ENCODE measurements at regions not wholly inside any gene's neighbourhood (a gene's known extent, or its start where the extent isn't known, plus 50 kb on each side); places are given as distances from the start of the nearest gene placed in this dataset.

- DNase-seq = no peak
Observed at GRCh38 chr11:122268601-122269130, 152.7 kb upstream of the BLID start.

- no peak for DNase-seq
Observed at GRCh38 chr11:122267602-122268001, 151.6 kb upstream of the BLID start.

- DNase-seq = no peak
Observed at GRCh38 chr11:122265981-122266380, 150.0 kb upstream of the BLID start.

- no peak for DNase-seq
Observed at GRCh38 chr11:122264121-122264520, 148.1 kb upstream of the BLID start.

GRCh38 chr11:122261546-122261945, 145.5 kb upstream of the BLID start:
- DNase-seq = no peak

- DNase-seq = no peak
Observed at GRCh38 chr11:122259195-122259821, 143.3 kb upstream of the BLID start.

DNA sequence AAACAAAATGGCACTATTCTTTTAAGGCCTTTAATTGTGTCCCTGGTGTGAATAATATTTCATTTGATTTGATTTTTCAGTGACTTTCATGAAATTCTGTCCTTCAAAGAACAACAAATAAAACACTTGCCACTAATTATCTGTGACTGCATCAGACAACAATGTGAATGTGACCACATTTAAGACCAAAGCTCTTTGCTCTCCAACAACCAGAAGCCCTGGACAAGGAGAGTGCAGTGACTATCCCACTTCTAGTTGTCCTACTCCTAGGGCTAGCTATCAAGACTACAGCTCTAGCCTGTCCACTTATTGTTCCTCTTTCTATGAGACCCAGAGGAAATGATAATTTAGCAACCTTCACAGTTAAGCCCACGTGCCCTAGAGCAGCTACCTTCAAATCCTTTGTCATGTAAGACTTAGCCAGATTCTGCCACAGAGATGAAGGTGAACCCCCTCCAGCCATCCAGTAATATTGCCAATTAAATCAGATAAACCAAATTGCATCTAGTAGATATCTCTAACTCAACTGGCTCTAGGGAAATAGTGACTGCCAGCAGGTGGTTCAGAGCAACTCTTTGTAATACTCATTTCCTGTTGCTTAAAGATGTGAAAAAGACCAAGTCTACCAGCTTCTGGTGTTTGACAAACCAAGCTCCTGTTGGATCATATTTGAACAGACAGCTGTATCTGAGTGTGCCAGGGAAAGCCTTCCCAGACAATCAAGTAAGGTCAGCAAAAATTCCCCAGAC, 142.6 kb upstream of the BLID start:
- no peak for DNase-seq

DNA sequence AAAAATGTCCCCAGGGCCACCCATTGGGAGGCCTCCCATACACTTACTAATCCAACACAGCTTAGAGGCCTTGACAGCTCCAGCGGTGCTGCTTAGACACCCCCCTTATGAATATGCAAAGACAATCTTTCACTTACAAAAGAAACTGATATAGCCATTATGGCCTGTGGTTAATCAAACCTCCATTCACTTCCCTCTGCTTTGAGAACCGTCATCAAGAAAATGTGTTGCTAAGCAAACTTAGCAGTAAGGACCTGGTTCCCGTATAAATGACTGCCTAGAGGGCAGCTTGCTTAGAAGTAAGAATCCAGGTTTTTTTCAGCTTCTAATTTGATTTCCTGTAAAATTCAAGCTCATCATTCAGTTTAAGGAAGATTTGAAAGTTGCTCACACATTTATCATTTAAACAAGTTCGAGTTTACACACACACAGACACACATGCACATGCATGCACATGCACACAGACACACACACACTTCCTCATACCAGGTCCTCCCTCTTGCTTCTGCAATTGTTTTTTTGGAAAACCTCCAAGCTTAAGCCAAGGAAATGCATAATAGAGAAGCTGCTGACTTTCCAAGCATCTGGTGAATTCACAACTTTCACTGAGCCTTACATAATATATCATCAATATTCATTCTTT, 137.7 kb upstream of the BLID start:
- DNase-seq = no peak

DNA sequence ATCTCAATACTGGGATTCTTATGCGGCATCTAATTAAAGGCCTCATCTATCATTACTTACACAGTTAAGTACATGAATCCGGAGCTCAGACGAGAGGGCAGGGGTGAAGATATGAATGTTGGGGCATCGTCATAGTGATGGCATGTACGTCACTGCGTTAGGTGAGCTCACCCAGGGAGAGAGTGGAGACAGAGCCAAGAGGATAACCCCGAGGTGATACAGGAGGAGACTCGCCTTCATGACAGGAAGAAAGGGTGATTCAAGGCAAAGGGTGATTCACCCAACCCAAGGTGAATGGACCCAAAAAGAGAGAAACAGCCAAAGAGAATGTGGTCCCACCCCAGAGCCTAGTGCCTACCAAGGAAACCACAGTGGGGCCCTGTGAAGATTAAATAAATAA, 132.9 kb upstream of the BLID start:
- no peak for DNase-seq

DNA sequence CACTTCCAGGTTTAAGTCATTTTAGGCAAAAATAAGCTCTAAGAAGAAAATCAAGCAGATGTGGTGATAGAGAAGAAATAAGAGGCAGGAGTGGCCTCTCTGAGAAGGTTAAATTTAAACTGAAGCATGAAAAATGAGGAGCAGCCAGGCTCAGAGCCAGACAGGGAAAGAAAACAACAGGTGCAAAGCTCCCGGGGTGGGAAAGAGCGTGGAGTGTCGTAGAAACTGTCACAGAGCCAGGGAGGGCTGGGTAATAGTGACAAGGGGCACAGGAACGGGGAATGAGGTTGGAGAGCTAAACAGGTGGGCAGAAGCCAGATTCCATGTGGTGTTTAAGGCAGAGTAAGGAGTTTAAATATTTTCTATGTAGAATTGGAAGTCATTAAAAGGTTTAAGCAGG, 132.1 kb upstream of the BLID start:
- DNase-seq = peak; percentile 21

DNA sequence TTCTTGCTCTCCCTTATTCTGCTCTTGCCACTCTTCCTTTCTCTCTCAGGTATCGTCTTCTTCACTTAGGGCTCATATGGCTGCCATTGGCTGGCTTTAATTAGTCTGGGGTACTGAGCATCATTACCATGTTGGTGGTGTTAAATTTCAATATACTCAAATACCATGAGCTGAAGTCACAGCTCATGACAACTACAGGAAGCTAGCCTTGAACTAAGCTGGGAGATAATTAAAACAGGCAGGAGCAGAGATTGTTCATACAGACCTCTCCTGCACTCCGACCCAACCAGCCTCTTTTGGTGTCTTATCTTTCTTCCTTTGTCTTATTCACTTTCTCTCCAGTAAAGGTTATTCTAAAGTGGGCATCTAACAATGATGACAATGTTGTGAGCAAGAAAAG, 130.9 kb upstream of the BLID start:
- no peak for DNase-seq

GRCh38 chr11:122242731-122243130, 126.7 kb upstream of the BLID start:
- DNase-seq = no peak

GRCh38 chr11:122241566-122241965, 125.6 kb upstream of the BLID start:
- no peak for DNase-seq

DNA sequence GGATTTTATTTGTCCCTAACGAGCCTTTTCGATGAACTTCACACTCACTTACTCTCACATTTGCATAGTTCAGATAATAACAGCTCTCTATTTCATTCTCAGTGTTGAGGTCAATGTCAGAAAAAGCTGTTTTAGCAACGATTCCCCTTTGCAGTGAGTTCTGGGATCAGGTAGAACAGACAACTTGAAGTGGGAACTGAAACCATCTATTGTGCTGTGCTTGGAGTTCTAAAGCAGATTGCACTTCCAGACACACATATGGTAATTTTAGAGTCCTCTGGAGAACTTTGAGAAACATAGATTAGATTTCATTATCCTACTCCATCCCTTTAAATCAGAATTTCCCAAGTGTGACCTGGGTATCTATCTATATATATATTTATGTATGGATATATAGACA, 124.6 kb upstream of the BLID start:
- DNase-seq = no peak

GRCh38 chr11:122235615-122236014, 119.6 kb upstream of the BLID start:
- DNase-seq = no peak

DNA sequence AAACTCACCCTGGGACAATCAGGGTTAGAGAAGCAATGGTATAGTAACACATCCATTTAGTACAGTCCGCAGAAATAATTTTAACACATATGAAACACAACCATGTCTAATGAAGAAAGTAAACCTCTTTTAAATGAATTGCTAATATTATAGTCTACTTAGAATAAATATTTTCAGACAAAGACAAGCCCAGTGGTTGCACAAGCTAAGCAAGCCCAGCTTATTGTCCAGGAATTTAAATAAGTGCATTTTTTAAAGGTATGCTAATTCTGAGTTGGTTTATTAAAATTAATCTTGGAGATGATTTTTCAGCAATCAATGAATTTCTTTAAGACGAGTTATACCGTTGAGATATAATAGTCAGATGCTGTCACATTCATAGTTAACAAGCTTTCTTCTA, 118.8 kb upstream of the BLID start:
- DNase-seq = no peak

DNA sequence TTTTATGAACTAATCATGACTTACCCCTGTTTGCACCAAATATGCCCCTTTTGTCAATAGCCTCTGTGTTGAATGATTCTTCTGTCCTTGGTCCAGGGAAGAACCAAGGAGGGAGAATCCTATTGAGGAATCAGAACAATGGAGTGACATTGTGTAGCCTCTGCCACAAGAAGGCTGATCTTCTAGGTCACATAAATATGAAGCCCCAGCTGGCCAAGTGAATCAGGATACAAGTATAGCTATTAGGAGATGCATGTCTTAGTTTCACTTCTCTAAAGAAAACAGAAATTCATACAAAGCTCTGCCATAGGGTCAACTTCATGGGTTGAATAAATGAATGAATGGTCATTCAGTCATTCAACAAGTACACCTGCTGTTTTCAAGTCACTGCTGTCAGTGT, 118.2 kb upstream of the BLID start:
- DNase-seq = no peak

GRCh38 chr11:122232985-122233384, 117.0 kb upstream of the BLID start:
- DNase-seq = no peak

- no peak for DNase-seq
Observed at GRCh38 chr11:122230385-122230755, 114.4 kb upstream of the BLID start.

GRCh38 chr11:122229481-122230384, 113.7 kb upstream of the BLID start:
- DNase-seq = peak; percentile 60

- no peak for DNase-seq
Observed at GRCh38 chr11:122229078-122229477, 113.1 kb upstream of the BLID start.

DNA sequence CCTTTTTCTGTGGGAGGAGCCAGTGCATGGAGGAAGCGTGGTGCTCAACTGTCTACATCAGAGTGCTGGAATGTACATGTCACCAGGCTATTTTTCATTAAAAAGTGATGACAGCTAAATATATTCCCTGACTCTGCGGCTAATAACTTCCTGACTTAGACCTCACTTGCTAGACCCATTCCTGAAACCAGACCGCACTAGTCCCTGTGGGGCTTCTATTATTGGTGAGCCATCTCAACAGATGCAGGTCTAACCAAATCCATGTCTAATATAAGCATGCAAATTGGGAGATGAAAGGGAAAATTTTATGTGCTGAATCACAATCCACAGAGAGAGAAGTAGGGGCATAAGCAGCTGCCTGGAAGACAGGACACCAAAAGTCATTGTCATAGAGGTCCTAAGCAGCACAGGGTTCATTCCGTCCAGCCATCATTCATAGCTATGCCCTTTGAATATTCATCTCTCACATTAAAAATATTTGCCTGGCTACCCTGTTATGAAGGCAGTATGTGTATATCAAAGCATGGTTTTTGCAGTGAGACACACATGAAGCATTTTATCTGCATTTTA, 110.9 kb upstream of the BLID start:
- DNase-seq = no peak

- no peak for DNase-seq
Observed at GRCh38 chr11:122224867-122225266, 108.9 kb upstream of the BLID start.
